AG04450 (cell line): ENCODE measurements at regions not wholly inside any gene's neighbourhood (a gene's known extent, or its start where the extent isn't known, plus 50 kb on each side); places are given as distances from the start of the nearest gene placed in this dataset.

Experiments
- CTCF ChIA-PET: fragments of 300-600, 350-600 bp; formaldehyde crosslinking; extraction: SDS; loops from one replicate; lab custom pipeline; 2022; ENCODE audit warnings: antibody characterized with exemption, inconsistent platforms; lab: Charles Lee
- POLR2A ChIA-PET: fragments of 350-600 bp; formaldehyde crosslinking; extraction: SDS; loops from one replicate; lab custom pipeline; 2021; ENCODE audit warnings: antibody characterized with exemption, inconsistent platforms; lab: Yijun Ruan, JAX
- DNase-seq: peaks from one replicate; pipeline ENCODE4 v3.0.0-alpha.2; 2011; ENCODE audit warnings: low read depth, low spot score
- H3K27ac ChIP-seq: one replicate; pipeline ENCODE4 v1.5.1; 2012; ENCODE audit warnings: low read depth, low read length, control low read depth
- H3K27me3 ChIP-seq: one replicate; pipeline ENCODE4 v1.6.0; 2012; ENCODE audit warnings: low read length; ENCODE audit not compliant: control insufficient read depth, insufficient read depth
- H3K4me3 ChIP-seq: 2 replicates; pipeline ENCODE4 v1.5.1; 2011; ENCODE audit warnings: mild to moderate bottlenecking, low read depth, low read length, control low read depth
- H3K9me3 ChIP-seq: 2 replicates; pipeline ENCODE4 v1.5.1; 2012; ENCODE audit warnings: low read length; ENCODE audit not compliant: control insufficient read depth, insufficient read depth
- CTCF ChIP-seq: IDR thresholded peaks from 2 replicates; pipeline ENCODE4 v1.5.1; 2011; ENCODE audit warnings: low read depth, low read length, control low read depth, inconsistent platforms

GRCh38 chr21:36640721-36641244 is 58.1 kb upstream of the SIM2 start:
- H3K9me3 ChIP-seq = no peaks in the 10 kb centered on the region
- ChIA-PET POLR2A (no interaction called here), CTCF (interaction anchor here (1.1 kb wide), 1 partner anchor 10 kb away, joined by 4 read pairs; no protein-coding TSS in a partner anchor)
- no peak for TF ChIP-seq CTCF
- H3K4me3 ChIP-seq = no peak overlapping the region
- H3K27me3 ChIP-seq = peaks cover 10% of the 10 kb centered on the region
- no peak for DNase-seq
- no peak overlapping the region for H3K27ac ChIP-seq

GRCh38 chr21:36641346-36641745 is 57.6 kb upstream of the SIM2 start:
- POLR2A ChIA-PET = no interaction called here
- H3K4me3 ChIP-seq = no peak overlapping the region
- CTCF ChIA-PET = interaction anchor here (1.1 kb wide), 1 partner anchor 11 kb away, joined by 4 read pairs; no protein-coding TSS in a partner anchor
- TF ChIP-seq CTCF = no peak
- H3K9me3 ChIP-seq = no peaks in the 10 kb centered on the region
- no peak overlapping the region for H3K27ac ChIP-seq
- H3K27me3 ChIP-seq = peaks cover 10% of the 10 kb centered on the region
- no peak for DNase-seq

GRCh38 chr21:36641886-36642285 is 57.0 kb upstream of the SIM2 start:
- no peak for TF ChIP-seq CTCF
- Histone ChIP-seq H3K9me3 (no peaks in the 10 kb centered on the region), H3K27me3 (peaks cover 10% of the 10 kb centered on the region), H3K27ac (no peak overlapping the region), H3K4me3 (no peak overlapping the region)
- ChIA-PET POLR2A (no interaction called here), CTCF (interaction anchor here (0.7 kb wide), 1 partner anchor 11 kb away, joined by 3 read pairs; no protein-coding TSS in a partner anchor)
- DNase-seq = no peak

- ChIA-PET CTCF (no interaction called here), POLR2A (no interaction called here)
- H3K27ac ChIP-seq = no peak overlapping the region
- H3K27me3 ChIP-seq = peaks cover 14% of the 10 kb centered on the region
- H3K4me3 ChIP-seq = no peak overlapping the region
- TF ChIP-seq CTCF = no peak
- DNase-seq = no peak
- no peaks in the 10 kb centered on the region for H3K9me3 ChIP-seq
Measured at GRCh38 chr21:36642777-36643176, 56.1 kb upstream of the SIM2 start.

GRCh38 chr21:36643374-36644250 is 55.3 kb upstream of the SIM2 start:
- H3K9me3 ChIP-seq = no peaks in the 10 kb centered on the region
- POLR2A ChIA-PET = no interaction called here
- H3K27me3 ChIP-seq = peaks cover 14% of the 10 kb centered on the region
- CTCF ChIA-PET = interaction anchor here (0.6 to 1.3 kb wide), 2 partner anchors 13 to 326 kb away, joined by 4 read pairs; no protein-coding TSS in a partner anchor
- H3K27ac ChIP-seq = no peak overlapping the region
- TF ChIP-seq CTCF = no peak
- DNase-seq = no peak
- no peak overlapping the region for H3K4me3 ChIP-seq
